ENCODE measurements at regions not wholly inside any gene's neighbourhood (a gene's known extent, or its start where the extent isn't known, plus 50 kb on each side); places are given as distances from the start of the nearest gene placed in this dataset.
A peak's percentile ranks its signal among the peaks of the same experiment; 100 is the strongest.

- FAIRE-seq = no peak
Observed at GRCh38 chr2:56133931-56134629, 49.7 kb upstream of the CCDC85A start.

More at GRCh38 chr2:56133931-56134629, 49.7 kb upstream of the CCDC85A start:
- DNase-seq (ENCODE audit: low spot score in 2 of 2) = no peak

Small RNAs in the stretch of these regions (small RNA-seq; reads per million reads assigned to genes)
- 0.20 reads per million for gene MIR216A
- gene MIR216B = 0.97 reads per million, percentile 64 among the genes with 10 or more reads in this experiment
- 0.53 reads per million, percentile 42 among the genes with 10 or more reads in this experiment for gene MIR217
